CD14-positive monocyte (primary cell): ENCODE measurements at regions not wholly inside any gene's neighbourhood (a gene's known extent, or its start where the extent isn't known, plus 50 kb on each side); places are given as distances from the start of the nearest gene placed in this dataset.

Experiments
- DNase-seq, 3 donors: peaks; one replicate each; pipeline ENCODE4 v3.0.0-alpha.2; 2011 to 2022
- H2AFZ ChIP-seq: 2 replicates; pipeline ENCODE4 v1.6.0; 2012; ENCODE audit warnings: mild to moderate bottlenecking, low read depth, low read length, inconsistent platforms; ENCODE audit not compliant: insufficient read depth, poor library complexity, severe bottlenecking
- H3K27ac ChIP-seq, 2 donors: 1 replicate in 1 of 2; 2 replicates in 1 of 2; pipeline ENCODE4 v1.5.1; 2012 to 2013; ENCODE audit warnings: low read length in 2 of 2, control low read depth in 1 of 2, inconsistent platforms in 1 of 2, low read depth in 1 of 2, mild to moderate bottlenecking in 1 of 2
- H3K27me3 ChIP-seq, 2 donors: one replicate each; pipeline versions ENCODE4 v1.6.0 to v1.6.1; 2011 to 2013; ENCODE audit warnings: low read length in 2 of 2; ENCODE audit not compliant: control insufficient read depth in 2 of 2, insufficient read depth in 2 of 2
- H3K36me3 ChIP-seq, 2 donors: replicated peaks in 1 of 2; 1 replicate in 1 of 2; 2 replicates in 1 of 2; pipeline versions ENCODE4 v1.5.1 to v1.6.1; 2012 to 2013; ENCODE audit warnings: low read length in 2 of 2, control low read depth in 1 of 2, inconsistent platforms in 1 of 2, mild to moderate bottlenecking in 1 of 2; ENCODE audit not compliant: insufficient read depth in 2 of 2, control insufficient read depth in 1 of 2
- H3K4me1 ChIP-seq, 2 donors: 1 replicate in 1 of 2; 2 replicates in 1 of 2; pipeline versions ENCODE4 v1.5.1 to v1.6.1; 2012 to 2013; ENCODE audit warnings: low read length in 2 of 2, control low read depth in 1 of 2, inconsistent platforms in 1 of 2, mild to moderate bottlenecking in 1 of 2, moderate library complexity in 1 of 2; ENCODE audit not compliant: insufficient read depth in 2 of 2, control insufficient read depth in 1 of 2
- H3K4me2 ChIP-seq: replicated peaks from 2 replicates; pipeline ENCODE3; 2012; ENCODE audit warnings: low read length, moderate library complexity, mild to moderate bottlenecking; ENCODE audit not compliant: poor library complexity, severe bottlenecking; ENCODE audit errors: extremely low read depth
- H3K4me3 ChIP-seq, 3 experiments: fragments of 200-600 bp in 1 of 3; sonication (generic) in 1 of 3; replicated peaks in 1 of 3; 1 replicate in 2 of 3; 2 replicates in 1 of 3; pipeline ENCODE4 v1.5.1; 2011 to 2013; ENCODE audit warnings: low read length in 3 of 3, mild to moderate bottlenecking in 3 of 3, control low read depth in 2 of 3, low read depth in 2 of 3, inconsistent platforms in 1 of 3, moderate library complexity in 1 of 3
- H3K79me2 ChIP-seq: 2 replicates; pipeline ENCODE4 v1.6.0; 2012; ENCODE audit warnings: mild to moderate bottlenecking, control low read depth, inconsistent platforms, low read length, moderate library complexity; ENCODE audit not compliant: insufficient read depth
- H3K9ac ChIP-seq: 2 replicates; pipeline ENCODE4 v1.6.0; 2017; ENCODE audit warnings: low read length, mild to moderate bottlenecking; ENCODE audit not compliant: insufficient read depth, poor library complexity, severe bottlenecking
- H3K9me3 ChIP-seq, 2 donors: replicated peaks in 1 of 2; 1 replicate in 1 of 2; 2 replicates in 1 of 2; pipeline versions ENCODE4 v1.5.1 to v1.6.1; 2012 to 2013; ENCODE audit warnings: low read length in 2 of 2, control low read depth in 1 of 2; ENCODE audit not compliant: control insufficient read depth in 1 of 2, insufficient read depth in 1 of 2
- H4K20me1 ChIP-seq: 2 replicates; pipeline ENCODE4 v1.6.0; 2012; ENCODE audit warnings: mild to moderate bottlenecking, low read length, control low read depth, moderate library complexity; ENCODE audit not compliant: insufficient read depth
- H3K27ac Mint-ChIP-seq, 7 donors: one replicate each; pipeline ENCODE4 v1.8.0; 2020; ENCODE audit warnings: mild to moderate bottlenecking in 7 of 7, mixed read lengths in 7 of 7, moderate library complexity in 6 of 7, inconsistent platforms in 2 of 7
- H3K27me3 Mint-ChIP-seq, 3 donors: one replicate each; pipeline ENCODE4 v1.8.0; 2021 to 2022; ENCODE audit warnings: low read depth in 3 of 3, mild to moderate bottlenecking in 3 of 3, mixed read lengths in 3 of 3, moderate library complexity in 3 of 3, inconsistent platforms in 1 of 3
- H3K36me3 Mint-ChIP-seq, 2 donors: one replicate each; pipeline ENCODE4 v1.8.0; 2020; ENCODE audit warnings: mixed read lengths in 2 of 2, inconsistent platforms in 1 of 2, mild to moderate bottlenecking in 1 of 2
- H3K4me1 Mint-ChIP-seq: one replicate; pipeline ENCODE4 v1.8.0; 2020; ENCODE audit warnings: mild to moderate bottlenecking, mixed read lengths
- H3K4me3 Mint-ChIP-seq, 2 donors: one replicate each; pipeline ENCODE4 v1.8.0; 2020; ENCODE audit warnings: mild to moderate bottlenecking in 2 of 2, mixed read lengths in 2 of 2, moderate library complexity in 1 of 2
- H3K9me3 Mint-ChIP-seq, 7 donors: one replicate each; pipeline ENCODE4 v1.8.0; 2020 to 2022; ENCODE audit warnings: mixed read lengths in 7 of 7, mild to moderate bottlenecking in 6 of 7, moderate library complexity in 6 of 7, inconsistent platforms in 2 of 7
- CTCF ChIP-seq: fragments of 200-600 bp; IDR thresholded peaks from one replicate; pipeline ENCODE4 v1.8.0; 2022; ENCODE audit warnings: antibody characterized with exemption, mild to moderate bottlenecking
- WGBS: methylation state at CpG from one replicate; pipeline ENCODE4 v1.1.5; 2013; ENCODE audit warnings: missing lambda C conversion rate; ENCODE audit not compliant: insufficient coverage; 5-methylcytosine and 5-hydroxymethylcytosine counted together
- intact Hi-C, 2 donors: fragments of 100-400 bp; cut with micrococcal nuclease; formaldehyde crosslinking; loops; one replicate each; pipeline versions ENCODE4 v1.15.0 to v1.15.1; 2023

GRCh38 chr15:66939016-66939415 lies 126.4 kb upstream of the SMAD3 start:
- H3K4me3 Mint-ChIP-seq: no peak overlapping the region
- H3K4me1 Mint-ChIP-seq: peaks cover 28% of the 10 kb centered on the region
- no peaks in the 10 kb centered on the region for H3K27me3 ChIP-seq
- no peak overlapping the region for H3K4me2 ChIP-seq
- no peaks in the 10 kb centered on the region for H3K36me3 Mint-ChIP-seq
- no peaks in the 10 kb centered on the region for H3K36me3 ChIP-seq
- WGBS: 95% methylated on average over 3 of the region's 3 CpGs
- H2AFZ ChIP-seq: no peak overlapping the region
- TF ChIP-seq CTCF: no peak
- no peak overlapping the region for H3K9ac ChIP-seq
- peaks cover 11 to 19% of the 10 kb centered on the region in 2 donors for H3K9me3 ChIP-seq
- no peak overlapping the region for H3K4me3 ChIP-seq
- no peak overlapping the region for H3K27ac Mint-ChIP-seq
- intact Hi-C loops: no loop called here
- H3K27me3 Mint-ChIP-seq: peaks cover 2 to 5% (median 2%) of the 10 kb centered on the region in 3 donors
- H3K79me2 ChIP-seq: no peaks in the 10 kb centered on the region
- no peak for DNase-seq
- H4K20me1 ChIP-seq: no peaks in the 10 kb centered on the region
- H3K27ac ChIP-seq: no peak overlapping the region
- H3K4me1 ChIP-seq: peaks cover 15% of the 10 kb centered on the region in 2 donors
- peaks cover 6 to 26% (median 21%) of the 10 kb centered on the region in 7 donors for H3K9me3 Mint-ChIP-seq

- Histone ChIP-seq H3K36me3 (no peaks in the 10 kb centered on the region), H3K27ac (no peak overlapping the region), H3K27me3 (no peaks in the 10 kb centered on the region), H3K9me3 (peaks cover 6 to 13% of the 10 kb centered on the region in 2 donors), H4K20me1 (no peaks in the 10 kb centered on the region), H3K9ac (no peak overlapping the region), H3K4me2 (no peak overlapping the region), H2AFZ (no peak overlapping the region), H3K79me2 (no peaks in the 10 kb centered on the region), H3K4me1 (peaks cover 15 to 17% of the 10 kb centered on the region in 2 donors), H3K4me3 (no peak overlapping the region)
- Mint-ChIP-seq H3K27me3 (peaks cover 2 to 5% (median 3%) of the 10 kb centered on the region in 3 donors), H3K9me3 (peaks cover 1 to 20% (median 16%) of the 10 kb centered on the region in 7 donors), H3K27ac (peak overlapping the region in 1 of 7 donors; percentile 37), H3K4me1 (peaks cover 32% of the 10 kb centered on the region), H3K4me3 (no peak overlapping the region), H3K36me3 (no peaks in the 10 kb centered on the region)
- intact Hi-C loops: no loop called here
- 100% methylated on average over 2 of the region's 8 CpGs for WGBS
- no peak for DNase-seq
- TF ChIP-seq CTCF: no peak
Observed at GRCh38 chr15:66939451-66940023, 125.9 kb upstream of the SMAD3 start.
